NCI-H2171 (cell line): ENCODE measurements at regions not wholly inside any gene's neighbourhood (a gene's known extent, or its start where the extent isn't known, plus 50 kb on each side); places are given as distances from the start of the nearest gene placed in this dataset.
"Not testable (repeated sequence)": the region's sequence is repeated elsewhere in the genome, so short reads cannot be mapped to it uniquely, and the experiment has no call there.

Experiments used
- DNase-seq: peaks from one replicate; lab custom pipeline; 2025; lab: John Stamatoyannopoulos, UW

DNA sequence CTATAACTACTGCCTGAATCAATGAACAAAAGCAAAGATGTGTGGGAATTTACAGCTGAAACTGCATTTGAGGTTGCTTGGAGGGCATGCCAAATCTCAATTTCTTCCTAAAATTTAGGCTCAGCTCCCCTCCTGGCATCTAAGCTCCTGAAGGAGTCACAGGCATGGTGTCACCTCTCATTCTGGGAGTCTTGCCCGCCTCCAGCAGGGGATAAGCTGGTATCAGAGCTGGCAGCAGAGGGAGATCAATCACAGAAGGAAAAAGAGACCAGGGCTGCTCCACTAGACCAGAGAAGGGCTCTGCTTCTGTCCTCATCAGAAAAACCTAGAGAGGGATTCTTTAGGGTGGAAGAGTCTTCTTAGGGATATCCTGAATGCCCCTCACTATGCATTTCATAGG lies 150.4 kb upstream of the SLC6A11 start:
- DNase-seq, result no peak

DNA sequence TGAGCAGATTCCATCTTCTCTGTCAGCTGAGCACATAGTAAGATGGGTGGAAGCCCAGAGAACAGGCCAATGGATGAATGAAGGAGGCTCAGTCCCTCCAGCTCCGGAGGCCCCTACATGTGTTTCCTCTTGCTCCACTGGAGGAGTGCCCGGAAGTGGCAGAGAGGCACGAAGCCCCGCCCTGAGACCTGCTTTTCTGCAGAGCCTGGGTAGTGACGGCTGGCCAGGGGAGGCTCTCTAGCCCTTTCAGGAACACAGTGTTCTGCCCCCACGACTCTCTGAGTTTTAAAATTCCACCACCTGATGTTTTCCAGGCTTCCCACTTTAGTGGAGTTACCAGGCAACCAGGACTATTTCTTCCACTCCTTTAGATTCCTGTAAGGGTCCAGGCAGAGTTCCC lies 149.4 kb upstream of the SLC6A11 start:
- DNase-seq, result no peak

- DNase-seq, result no peak
Measured at GRCh38 chr3:10667269-10667668, 148.8 kb upstream of the SLC6A11 start.

DNA sequence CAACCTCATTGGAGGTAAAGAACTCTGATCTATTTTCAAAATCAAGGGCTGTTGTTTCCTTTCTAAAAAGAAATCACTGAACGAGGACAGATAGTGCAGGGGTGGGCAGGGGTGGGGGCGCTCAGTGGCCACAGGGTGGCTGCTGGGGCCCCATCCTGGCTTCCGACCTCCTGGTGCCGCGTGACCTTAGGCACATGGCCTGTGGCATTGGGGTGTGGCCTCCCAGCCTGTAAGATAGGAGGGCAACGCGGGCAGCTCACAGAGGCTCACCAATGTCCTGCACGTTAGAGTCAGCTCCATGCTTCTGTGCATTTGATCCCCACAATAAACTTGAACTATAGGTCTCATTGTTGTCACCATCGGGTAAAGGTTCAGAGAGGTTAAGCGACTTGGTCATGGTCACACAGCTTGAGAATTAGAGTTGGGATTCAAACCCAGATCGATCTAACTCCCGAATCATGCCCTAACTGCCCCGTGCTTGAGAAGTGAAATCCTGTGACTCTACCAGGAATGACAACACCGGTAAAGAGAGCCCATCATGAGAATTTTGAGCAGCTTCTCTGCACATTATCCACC lies 148.0 kb upstream of the SLC6A11 start:
- no peak for DNase-seq

GRCh38 chr3:10669490-10670048 lies 146.5 kb upstream of the SLC6A11 start:
- no peak for DNase-seq

DNA sequence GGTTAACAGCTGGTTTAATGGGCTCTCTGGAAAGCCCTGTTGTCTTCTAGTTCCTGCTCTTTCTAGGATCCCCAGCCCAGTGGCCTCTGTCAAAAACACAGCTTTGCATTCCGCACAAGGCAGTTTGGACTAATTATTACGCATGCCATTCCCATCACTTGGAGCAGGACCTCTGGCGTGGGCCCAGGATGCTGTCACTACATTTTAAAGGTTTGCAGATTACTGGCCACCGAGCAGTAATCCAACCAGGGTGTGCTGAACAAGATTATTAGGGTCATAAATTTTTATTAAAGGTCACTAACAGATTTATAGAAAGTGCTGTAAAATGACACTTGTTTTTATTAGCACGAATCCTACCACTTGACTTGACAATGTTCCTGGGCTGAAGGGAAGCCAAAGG lies 143.6 kb upstream of the SLC6A11 start:
- no peak for DNase-seq

DNA sequence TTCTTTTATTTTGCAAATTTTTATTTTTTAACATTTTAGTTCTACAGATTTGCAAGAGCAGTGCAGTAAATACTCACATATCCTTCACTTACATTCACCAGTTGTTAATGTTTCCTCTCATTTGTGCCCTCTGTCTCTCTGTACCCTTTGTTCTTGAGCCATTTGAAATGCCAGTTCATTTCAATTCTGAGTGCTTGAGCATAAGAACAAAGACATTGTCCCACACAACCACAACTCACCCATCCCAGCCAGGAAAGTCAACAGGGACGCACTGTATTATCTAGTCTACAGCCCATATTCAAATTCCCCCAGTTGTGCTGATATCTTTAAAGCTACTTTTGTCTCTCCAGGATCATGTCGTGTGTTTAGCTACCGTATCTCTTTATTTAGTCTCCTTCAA lies 141.4 kb upstream of the SLC6A11 start:
- DNase-seq, result no peak

DNA sequence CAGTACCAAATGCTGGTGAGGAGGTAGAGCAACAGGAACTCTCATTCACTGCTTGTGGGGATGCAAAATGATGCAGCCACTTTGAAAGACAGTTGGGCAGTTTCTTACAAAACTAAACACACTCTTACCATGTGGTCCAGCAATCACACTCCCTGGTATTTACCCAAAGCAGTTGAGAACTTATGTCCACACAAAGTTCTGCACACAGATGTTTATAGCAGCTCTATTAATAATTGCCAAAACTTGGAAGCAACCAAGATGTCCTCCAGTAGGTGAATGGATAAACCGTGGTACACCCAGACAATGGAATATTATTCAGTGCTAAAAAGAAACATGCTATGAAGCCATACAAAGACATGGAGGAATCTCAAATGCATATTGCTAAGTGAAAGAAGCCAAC lies 139.1 kb upstream of the SLC6A11 start:
- DNase-seq, result no peak

GRCh38 chr3:10678796-10679376 lies 137.1 kb upstream of the SLC6A11 start:
- DNase-seq, result no peak

DNA sequence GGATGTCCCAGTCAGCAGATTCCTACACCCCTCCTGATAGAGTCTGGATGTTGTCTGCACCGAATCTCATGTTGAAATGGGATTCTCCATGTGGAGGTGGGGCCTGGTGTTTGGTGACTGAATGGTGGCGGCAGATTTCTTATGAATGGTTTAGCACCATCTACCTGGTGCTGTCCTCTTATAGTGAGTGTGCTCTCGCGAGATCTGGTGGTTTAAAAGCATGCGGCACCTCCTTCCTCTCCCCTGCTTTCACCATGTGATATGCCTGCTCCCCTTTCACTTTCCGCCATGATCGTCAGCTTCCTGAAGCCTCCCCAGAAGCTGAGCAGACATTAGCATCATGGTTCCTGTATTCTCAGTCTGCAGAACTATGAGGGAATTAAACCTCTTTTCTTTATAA lies 135.2 kb upstream of the SLC6A11 start:
- no peak for DNase-seq

- no peak for DNase-seq
Measured at GRCh38 chr3:10682692-10683091, 133.3 kb upstream of the SLC6A11 start.

DNA sequence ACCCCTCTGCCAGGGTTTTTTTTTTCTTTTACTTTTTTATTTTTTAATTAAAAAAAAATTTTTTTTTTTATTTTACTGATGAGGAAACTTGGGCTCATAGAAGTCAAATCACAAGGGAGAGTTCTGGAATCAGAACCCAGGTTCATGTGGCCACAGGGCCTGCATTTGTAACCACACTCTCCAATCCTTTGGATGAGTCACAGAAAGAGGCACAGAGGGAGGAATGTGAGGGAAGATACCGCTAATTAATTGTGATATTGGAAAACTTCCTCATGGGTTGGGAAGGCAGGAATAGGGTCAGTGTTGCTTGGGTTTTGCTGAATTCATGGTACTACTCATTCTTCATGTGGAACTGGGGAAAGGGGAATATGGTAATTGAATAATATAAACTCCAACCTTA lies 132.9 kb upstream of the SLC6A11 start:
- DNase-seq, result no peak

DNA sequence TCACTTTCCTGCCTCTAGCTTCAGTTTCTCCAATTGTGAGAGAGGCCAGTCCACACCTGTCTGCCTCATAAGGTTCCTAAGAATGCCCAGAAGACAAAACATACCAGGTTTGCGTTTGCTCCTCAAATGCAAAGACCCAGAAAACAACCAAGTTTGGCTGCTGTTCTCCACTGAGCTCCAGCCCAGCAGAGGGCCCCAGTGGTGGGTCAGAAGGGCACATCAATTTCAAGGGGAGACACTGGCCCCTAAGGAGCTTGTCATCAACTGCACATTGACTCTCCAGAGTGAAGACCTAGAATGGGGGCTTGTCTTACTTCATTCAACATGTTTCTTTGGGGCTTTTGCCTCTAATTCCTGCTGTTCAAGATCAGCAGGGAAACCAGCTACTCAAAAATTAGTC lies 127.9 kb upstream of the SLC6A11 start:
- no peak for DNase-seq

- no peak for DNase-seq
Measured at GRCh38 chr3:10688548-10689172, 127.4 kb upstream of the SLC6A11 start.

DNA sequence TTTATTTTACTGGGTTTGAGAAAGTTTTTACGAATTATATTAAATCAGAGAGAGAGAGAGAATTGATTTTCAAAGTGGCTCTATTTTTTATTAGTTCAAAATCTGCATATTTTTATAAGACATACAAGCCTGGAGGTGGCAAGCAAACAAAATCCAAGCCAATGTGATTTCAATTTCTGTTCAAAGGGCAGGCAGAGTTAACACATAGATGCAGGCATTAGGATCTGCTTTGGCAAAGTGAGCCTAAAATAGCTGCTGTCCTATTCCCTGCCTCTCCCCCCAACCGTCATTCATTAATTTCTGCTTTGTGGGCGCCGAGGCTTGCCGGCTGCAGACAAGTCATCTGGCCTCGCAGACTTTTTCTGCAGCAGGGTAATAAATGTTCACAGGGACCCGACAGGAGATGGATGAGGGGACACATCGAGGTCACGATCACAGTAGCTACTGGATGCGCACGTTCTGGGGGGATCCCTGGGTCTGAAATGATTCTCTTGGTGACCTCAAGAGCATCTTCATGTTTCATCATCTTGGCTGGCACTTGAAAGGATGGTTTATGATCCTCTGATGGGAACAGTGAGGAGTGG lies 123.9 kb upstream of the SLC6A11 start:
- DNase-seq, result no peak

- DNase-seq, result no peak
Measured at GRCh38 chr3:10693457-10693856, 122.6 kb upstream of the SLC6A11 start.

- no peak for DNase-seq
Measured at GRCh38 chr3:10694179-10694578, 121.8 kb upstream of the SLC6A11 start.

DNA sequence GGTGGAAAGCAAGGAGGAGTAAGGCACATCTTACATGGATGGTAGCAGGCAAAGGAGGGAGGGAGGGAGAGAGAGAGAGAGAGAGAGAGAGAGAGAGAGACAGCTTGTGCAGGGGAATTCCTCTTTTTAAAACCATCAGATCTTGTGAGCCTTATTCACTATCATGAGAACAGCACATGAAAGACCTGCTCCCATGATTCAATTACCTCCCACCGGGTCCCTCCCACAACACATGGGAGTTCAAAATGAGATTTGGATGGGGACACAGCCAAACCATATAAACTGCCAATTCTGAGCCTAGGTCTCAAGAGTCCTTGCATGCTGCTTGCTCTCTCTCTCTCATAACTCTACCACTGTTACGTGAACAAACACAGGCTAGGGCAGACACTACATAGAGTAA lies 120.8 kb upstream of the SLC6A11 start:
- DNase-seq, result not testable (repeated sequence)

DNA sequence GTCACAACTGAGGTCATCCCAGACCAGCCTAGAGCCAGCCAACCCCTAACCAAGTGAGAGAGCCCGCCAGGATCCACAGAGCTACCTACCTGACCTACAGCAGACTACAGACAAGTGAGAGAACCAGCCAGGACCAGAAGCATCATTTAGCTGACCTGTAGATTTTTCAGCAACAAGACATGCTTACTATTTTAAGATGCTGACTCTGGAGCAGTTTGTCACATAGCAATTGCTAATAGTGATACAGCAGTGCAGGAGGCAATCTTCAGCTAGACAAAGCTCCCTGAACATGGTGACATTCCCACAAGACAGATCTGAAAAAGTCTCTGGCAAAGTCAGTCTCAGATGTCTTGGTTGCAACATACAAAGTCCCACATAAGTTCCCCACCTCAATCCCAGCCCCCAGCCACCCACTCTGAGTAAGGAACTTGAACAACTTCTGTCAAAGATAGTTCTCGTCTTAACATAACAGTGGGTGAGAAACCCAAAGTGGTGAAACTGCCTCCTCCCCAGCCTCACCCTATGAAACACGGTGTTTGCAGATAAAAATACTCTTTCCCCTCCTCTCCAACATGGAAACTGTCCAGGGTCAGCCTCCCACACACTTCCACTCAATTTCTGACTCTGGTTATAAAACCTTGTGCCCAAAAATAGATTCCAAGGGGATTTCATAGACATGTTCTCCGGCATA lies 120.3 kb upstream of the SLC6A11 start:
- no peak for DNase-seq

DNA sequence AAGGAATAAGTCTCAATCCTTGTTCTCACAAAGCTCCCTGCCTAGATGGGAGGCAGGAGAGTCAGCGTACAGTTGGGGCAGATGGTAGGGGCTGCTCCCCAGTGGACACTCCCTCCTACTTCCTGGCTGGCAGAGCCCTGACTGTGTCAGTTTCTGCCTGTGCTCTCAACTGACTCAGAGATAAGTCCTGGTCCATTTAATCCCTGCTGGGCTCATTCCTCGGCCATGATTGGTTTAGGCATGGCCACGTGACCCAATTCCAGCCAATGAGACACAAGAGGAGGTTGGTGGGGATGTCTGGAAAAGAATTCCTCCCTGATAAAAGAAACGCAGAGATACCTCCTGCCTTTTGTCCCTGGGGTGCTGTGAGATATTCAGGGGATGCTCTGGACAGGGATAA lies 118.1 kb upstream of the SLC6A11 start:
- DNase-seq, result no peak

DNA sequence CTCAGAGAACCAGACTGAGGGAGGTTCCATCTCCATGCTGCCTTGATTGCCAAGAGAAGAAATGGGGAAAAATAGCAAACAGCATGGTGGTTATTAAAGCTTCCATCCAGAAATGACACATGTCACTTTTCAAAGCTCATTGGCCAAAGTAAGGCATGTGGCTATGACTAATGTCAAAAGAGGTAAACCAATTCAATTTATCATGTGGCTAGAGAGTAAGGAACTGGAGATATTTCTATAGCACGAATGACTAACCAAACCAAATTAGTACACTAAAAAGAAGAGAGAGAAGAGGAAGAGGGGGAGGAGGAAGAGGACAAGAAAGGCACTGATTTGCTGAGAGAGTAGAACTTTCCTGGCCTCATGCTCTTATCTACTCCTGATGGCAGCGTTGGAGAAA lies 115.2 kb upstream of the SLC6A11 start:
- DNase-seq, result no peak

DNA sequence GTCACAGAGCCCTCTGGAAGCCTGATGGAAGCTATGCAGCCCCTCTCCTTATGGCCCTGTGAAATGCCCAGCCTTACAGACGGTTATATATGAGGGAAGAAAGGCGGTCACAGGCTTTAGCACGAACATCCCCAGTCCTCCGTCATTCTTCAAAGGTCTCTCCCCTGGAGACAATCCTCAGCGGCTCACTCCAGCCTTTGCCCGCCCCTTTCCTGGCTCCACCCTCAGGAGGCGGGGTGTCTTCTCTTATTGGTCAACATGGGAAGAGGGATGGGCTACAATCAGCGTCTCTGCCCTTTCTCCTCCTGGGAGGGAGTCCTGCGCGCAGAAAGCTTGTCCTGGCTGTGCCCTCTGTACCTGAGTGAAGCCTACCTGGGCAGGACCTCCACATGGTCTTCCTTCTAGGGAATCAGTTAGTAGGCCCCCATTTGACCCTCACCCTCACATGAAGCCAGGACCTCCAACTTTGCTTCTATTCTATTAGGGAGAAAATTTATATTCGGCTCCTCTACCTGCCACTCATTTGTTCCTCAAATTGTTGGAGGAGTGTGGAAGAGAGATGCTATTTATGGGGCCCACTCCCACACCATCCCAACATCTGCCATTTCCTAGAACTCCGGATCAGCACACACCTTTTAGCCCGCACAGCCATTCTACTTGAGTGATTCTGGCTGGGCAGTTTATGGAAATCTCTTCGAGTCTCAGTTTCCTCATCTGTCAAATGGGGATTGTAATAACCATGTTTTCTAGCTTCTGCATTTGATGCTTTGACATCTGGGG lies 112.9 kb upstream of the SLC6A11 start:
- no peak for DNase-seq
